GM23338 (cell line): ENCODE measurements at regions not wholly inside any gene's neighbourhood (a gene's known extent, or its start where the extent isn't known, plus 50 kb on each side); places are given as distances from the start of the nearest gene placed in this dataset.

Experiments
- CTCF ChIP-seq, 2 experiments: fragments of 200-600 bp in 1 of 2; sonication (generic) in 1 of 2; conservative IDR thresholded peaks; 2 replicates each; pipeline versions ENCODE4 v1.5.1 to v1.6.1; 2016 to 2017; ENCODE audit warnings: antibody characterized with exemption in 2 of 2, low read depth in 2 of 2, mild to moderate bottlenecking in 2 of 2, moderate library complexity in 1 of 2
- EZH2 ChIP-seq: fragments of 200-600 bp; sonication (generic); IDR thresholded peaks from one replicate; pipeline ENCODE4 v1.8.0; 2017; ENCODE audit warnings: antibody characterized with exemption, mild to moderate bottlenecking, low read depth; ENCODE audit not compliant: unreplicated experiment
- EZH2phosphoT487 ChIP-seq: fragments of 200-600 bp; sonication (generic); IDR thresholded peaks from one replicate; pipeline ENCODE4 v1.8.1; 2018; ENCODE audit warnings: antibody characterized with exemption; ENCODE audit not compliant: unreplicated experiment
- JUNB ChIP-seq: IDR thresholded peaks from one replicate; pipeline ENCODE4 v1.6.1; 2016; ENCODE audit warnings: antibody characterized with exemption; ENCODE audit not compliant: unreplicated experiment
- NANOG ChIP-seq: IDR thresholded peaks from 2 replicates; pipeline ENCODE4 v1.6.1; 2016; ENCODE audit warnings: antibody characterized with exemption, borderline replicate concordance
- POLR2AphosphoS5 ChIP-seq: IDR thresholded peaks from 2 replicates; pipeline ENCODE4 v1.6.1; 2016; ENCODE audit warnings: antibody characterized with exemption, low read depth
- REST ChIP-seq: IDR thresholded peaks from one replicate; pipeline ENCODE4 v1.6.1; 2018; ENCODE audit warnings: antibody characterized with exemption; ENCODE audit not compliant: unreplicated experiment
- STAT1 ChIP-seq: IDR thresholded peaks from one replicate; pipeline ENCODE4 v1.6.1; 2016; ENCODE audit warnings: antibody characterized with exemption; ENCODE audit not compliant: unreplicated experiment
- ZNF114 ChIP-seq: fragments of 250-450 bp; sonication (Bioruptor Pico); IDR thresholded peaks from 2 replicates; pipeline ENCODE4 v1.5.0; 2020; ENCODE audit warnings: mild to moderate bottlenecking, moderate library complexity
- ZNF331 ChIP-seq: fragments of 250-450 bp; sonication (Bioruptor Pico); IDR thresholded peaks from 2 replicates; pipeline ENCODE4 v1.5.0; 2020; ENCODE audit warnings: low read depth, mild to moderate bottlenecking, moderate library complexity
- TF ChIP-seq, protein P1 (sequence below): fragments of 250-450 bp; sonication (Bioruptor Pico); IDR thresholded peaks from 2 replicates; pipeline ENCODE4 v1.5.0; 2020; ENCODE audit warnings: mild to moderate bottlenecking, moderate library complexity
- TF ChIP-seq, protein P2 (sequence below): IDR thresholded peaks from 2 replicates; pipeline ENCODE4 v1.6.1; 2016; ENCODE audit warnings: antibody characterized with exemption

DNA sequence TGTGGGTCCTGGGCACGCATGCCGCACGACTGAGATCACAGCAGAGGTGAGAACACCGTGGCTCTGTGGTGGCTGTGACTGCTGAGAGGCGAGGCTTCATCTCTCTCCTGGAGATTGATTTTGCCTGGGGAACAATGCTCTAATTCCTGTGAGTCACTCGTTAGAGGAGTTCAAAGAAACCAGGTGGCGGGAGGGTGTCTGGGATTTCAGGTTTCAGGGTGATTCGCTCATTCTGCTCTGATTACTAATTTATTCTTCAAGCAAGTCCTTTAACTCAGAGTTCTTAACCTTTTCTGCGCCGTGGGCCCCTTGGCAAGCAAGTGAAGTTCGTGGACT, 56.3 kb downstream of the GLI2 start (continued):
- TF ChIP-seq, protein P1, sequence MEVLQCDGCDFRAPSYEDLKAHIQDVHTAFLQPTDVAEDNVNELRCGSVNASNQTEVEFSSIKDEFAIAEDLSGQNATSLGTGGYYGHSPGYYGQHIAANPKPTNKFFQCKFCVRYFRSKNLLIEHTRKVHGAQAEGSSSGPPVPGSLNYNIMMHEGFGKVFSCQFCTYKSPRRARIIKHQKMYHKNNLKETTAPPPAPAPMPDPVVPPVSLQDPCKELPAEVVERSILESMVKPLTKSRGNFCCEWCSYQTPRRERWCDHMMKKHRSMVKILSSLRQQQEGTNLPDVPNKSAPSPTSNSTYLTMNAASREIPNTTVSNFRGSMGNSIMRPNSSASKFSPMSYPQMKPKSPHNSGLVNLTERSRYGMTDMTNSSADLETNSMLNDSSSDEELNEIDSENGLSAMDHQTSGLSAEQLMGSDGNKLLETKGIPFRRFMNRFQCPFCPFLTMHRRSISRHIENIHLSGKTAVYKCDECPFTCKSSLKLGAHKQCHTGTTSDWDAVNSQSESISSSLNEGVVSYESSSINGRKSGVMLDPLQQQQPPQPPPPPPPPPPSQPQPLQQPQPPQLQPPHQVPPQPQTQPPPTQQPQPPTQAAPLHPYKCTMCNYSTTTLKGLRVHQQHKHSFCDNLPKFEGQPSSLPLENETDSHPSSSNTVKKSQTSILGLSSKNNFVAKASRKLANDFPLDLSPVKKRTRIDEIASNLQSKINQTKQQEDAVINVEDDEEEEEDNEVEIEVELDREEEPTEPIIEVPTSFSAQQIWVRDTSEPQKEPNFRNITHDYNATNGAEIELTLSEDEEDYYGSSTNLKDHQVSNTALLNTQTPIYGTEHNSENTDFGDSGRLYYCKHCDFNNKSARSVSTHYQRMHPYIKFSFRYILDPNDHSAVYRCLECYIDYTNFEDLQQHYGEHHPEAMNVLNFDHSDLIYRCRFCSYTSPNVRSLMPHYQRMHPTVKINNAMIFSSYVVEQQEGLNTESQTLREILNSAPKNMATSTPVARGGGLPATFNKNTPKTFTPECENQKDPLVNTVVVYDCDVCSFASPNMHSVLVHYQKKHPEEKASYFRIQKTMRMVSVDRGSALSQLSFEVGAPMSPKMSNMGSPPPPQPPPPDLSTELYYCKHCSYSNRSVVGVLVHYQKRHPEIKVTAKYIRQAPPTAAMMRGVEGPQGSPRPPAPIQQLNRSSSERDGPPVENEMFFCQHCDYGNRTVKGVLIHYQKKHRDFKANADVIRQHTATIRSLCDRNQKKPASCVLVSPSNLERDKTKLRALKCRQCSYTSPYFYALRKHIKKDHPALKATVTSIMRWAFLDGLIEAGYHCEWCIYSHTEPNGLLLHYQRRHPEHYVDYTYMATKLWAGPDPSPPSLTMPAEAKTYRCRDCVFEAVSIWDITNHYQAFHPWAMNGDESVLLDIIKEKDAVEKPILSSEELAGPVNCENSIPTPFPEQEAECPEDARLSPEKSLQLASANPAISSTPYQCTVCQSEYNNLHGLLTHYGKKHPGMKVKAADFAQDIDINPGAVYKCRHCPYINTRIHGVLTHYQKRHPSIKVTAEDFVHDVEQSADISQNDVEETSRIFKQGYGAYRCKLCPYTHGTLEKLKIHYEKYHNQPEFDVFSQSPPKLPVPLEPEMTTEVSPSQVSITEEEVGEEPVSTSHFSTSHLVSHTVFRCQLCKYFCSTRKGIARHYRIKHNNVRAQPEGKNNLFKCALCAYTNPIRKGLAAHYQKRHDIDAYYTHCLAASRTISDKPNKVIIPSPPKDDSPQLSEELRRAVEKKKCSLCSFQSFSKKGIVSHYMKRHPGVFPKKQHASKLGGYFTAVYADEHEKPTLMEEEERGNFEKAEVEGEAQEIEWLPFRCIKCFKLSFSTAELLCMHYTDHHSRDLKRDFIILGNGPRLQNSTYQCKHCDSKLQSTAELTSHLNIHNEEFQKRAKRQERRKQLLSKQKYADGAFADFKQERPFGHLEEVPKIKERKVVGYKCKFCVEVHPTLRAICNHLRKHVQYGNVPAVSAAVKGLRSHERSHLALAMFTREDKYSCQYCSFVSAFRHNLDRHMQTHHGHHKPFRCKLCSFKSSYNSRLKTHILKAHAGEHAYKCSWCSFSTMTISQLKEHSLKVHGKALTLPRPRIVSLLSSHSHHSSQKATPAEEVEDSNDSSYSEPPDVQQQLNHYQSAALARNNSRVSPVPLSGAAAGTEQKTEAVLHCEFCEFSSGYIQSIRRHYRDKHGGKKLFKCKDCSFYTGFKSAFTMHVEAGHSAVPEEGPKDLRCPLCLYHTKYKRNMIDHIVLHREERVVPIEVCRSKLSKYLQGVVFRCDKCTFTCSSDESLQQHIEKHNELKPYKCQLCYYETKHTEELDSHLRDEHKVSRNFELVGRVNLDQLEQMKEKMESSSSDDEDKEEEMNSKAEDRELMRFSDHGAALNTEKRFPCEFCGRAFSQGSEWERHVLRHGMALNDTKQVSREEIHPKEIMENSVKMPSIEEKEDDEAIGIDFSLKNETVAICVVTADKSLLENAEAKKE (CRISPR knock-in tag): no peak
- no peak for TF ChIP-seq ZNF331 (CRISPR knock-in tag)
- TF ChIP-seq EZH2: no peak
- TF ChIP-seq CTCF (conservative IDR thresholded peaks at IDR 0.05; ENCODE audit: low read depth in 2 of 2): no peak
- no peak for TF ChIP-seq POLR2AphosphoS5
- no peak for TF ChIP-seq NANOG
- TF ChIP-seq ZNF114 (CRISPR knock-in tag): no peak
- no peak for TF ChIP-seq EZH2phosphoT487
- TF ChIP-seq STAT1: no peak
- TF ChIP-seq REST: no peak
- TF ChIP-seq, protein P2, sequence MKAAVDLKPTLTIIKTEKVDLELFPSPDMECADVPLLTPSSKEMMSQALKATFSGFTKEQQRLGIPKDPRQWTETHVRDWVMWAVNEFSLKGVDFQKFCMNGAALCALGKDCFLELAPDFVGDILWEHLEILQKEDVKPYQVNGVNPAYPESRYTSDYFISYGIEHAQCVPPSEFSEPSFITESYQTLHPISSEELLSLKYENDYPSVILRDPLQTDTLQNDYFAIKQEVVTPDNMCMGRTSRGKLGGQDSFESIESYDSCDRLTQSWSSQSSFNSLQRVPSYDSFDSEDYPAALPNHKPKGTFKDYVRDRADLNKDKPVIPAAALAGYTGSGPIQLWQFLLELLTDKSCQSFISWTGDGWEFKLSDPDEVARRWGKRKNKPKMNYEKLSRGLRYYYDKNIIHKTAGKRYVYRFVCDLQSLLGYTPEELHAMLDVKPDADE: no peak
- no peak for TF ChIP-seq JUNB
